ENCODE measurements at regions not wholly inside any gene's neighbourhood (a gene's known extent, or its start where the extent isn't known, plus 50 kb on each side); places are given as distances from the start of the nearest gene placed in this dataset.

- Histone ChIP-seq H3K4me2 (replicated peaks; ENCODE audit: extremely low read depth, low read length, poor library complexity, severe bottlenecking) (no peak overlapping the region), H2AFZ (ENCODE audit: insufficient read depth, low read depth, low read length, poor library complexity, severe bottlenecking) (no peak overlapping the region), H3K9me3 (replicated peaks in 1 of 2; ENCODE audit: control insufficient read depth in 1 of 2, insufficient read depth in 1 of 2, low read length in 2 of 2) (peaks cover 5 to 7% of the 10 kb centered on the region in 2 donors), H3K79me2 (ENCODE audit: insufficient read depth, low read length) (no peaks in the 10 kb centered on the region), H3K4me3 (replicated peaks in 1 of 3; ENCODE audit: low read depth in 2 of 3, low read length in 3 of 3) (no peak overlapping the region), H4K20me1 (ENCODE audit: insufficient read depth, low read length) (no peaks in the 10 kb centered on the region), H3K9ac (ENCODE audit: insufficient read depth, low read length, poor library complexity, severe bottlenecking) (no peak overlapping the region), H3K27me3 (ENCODE audit: control insufficient read depth in 2 of 2, insufficient read depth in 2 of 2, low read length in 2 of 2) (no peaks in the 10 kb centered on the region), H3K27ac (ENCODE audit: low read depth in 1 of 2, low read length in 2 of 2) (no peak overlapping the region), H3K4me1 (ENCODE audit: control insufficient read depth in 1 of 2, insufficient read depth in 2 of 2, low read length in 2 of 2) (no peaks in the 10 kb centered on the region), H3K36me3 (replicated peaks in 1 of 2; ENCODE audit: control insufficient read depth in 1 of 2, insufficient read depth in 2 of 2, low read length in 2 of 2) (no peaks in the 10 kb centered on the region)
- no peak for DNase-seq
- TF ChIP-seq CTCF (IDR thresholded peaks at IDR 0.05), result no peak
- no CpG with 5 or more reads among the region's 2 CpGs for WGBS (ENCODE audit: insufficient coverage)
- H3K4me1 Mint-ChIP-seq, result no peaks in the 10 kb centered on the region
- H3K27ac Mint-ChIP-seq, result no peak overlapping the region
- intact Hi-C loops (cut with micrococcal nuclease), result no loop called here
- H3K27me3 Mint-ChIP-seq (ENCODE audit: low read depth in 3 of 3), result no peaks in the 10 kb centered on the region
- H3K36me3 Mint-ChIP-seq, result no peaks in the 10 kb centered on the region
- no peak overlapping the region for H3K4me3 Mint-ChIP-seq
- peaks cover 0 to 13% (median 6%) of the 10 kb centered on the region in 7 donors for H3K9me3 Mint-ChIP-seq
Measured at GRCh38 chr2:184993746-184994145, 395.4 kb downstream of the ZNF804A start.

- H3K27ac ChIP-seq (ENCODE audit: low read depth in 1 of 2, low read length in 2 of 2), result no peak overlapping the region
- no peak for TF ChIP-seq CTCF (IDR thresholded peaks at IDR 0.05)
- H2AFZ ChIP-seq (ENCODE audit: insufficient read depth, low read depth, low read length, poor library complexity, severe bottlenecking), result no peak overlapping the region
- H3K4me1 ChIP-seq (ENCODE audit: control insufficient read depth in 1 of 2, insufficient read depth in 2 of 2, low read length in 2 of 2), result no peaks in the 10 kb centered on the region
- no peak overlapping the region for H3K4me3 Mint-ChIP-seq
- no peak for DNase-seq
- H3K36me3 Mint-ChIP-seq, result no peaks in the 10 kb centered on the region
- peaks cover 13 to 30% of the 10 kb centered on the region in 2 donors for H3K9me3 ChIP-seq (replicated peaks in 1 of 2; ENCODE audit: control insufficient read depth in 1 of 2, insufficient read depth in 1 of 2, low read length in 2 of 2)
- intact Hi-C loops (cut with micrococcal nuclease), result no loop called here
- H3K4me3 ChIP-seq (replicated peaks in 1 of 3; ENCODE audit: low read depth in 2 of 3, low read length in 3 of 3), result no peak overlapping the region
- WGBS (ENCODE audit: insufficient coverage), result 75% methylated on average over 4 of the region's 4 CpGs
- H3K9me3 Mint-ChIP-seq, result peaks cover 2 to 18% (median 13%) of the 10 kb centered on the region in 7 donors
- no peaks in the 10 kb centered on the region for H3K4me1 Mint-ChIP-seq
- no peaks in the 10 kb centered on the region for H4K20me1 ChIP-seq (ENCODE audit: insufficient read depth, low read length)
- no peaks in the 10 kb centered on the region for H3K27me3 ChIP-seq (ENCODE audit: control insufficient read depth in 2 of 2, insufficient read depth in 2 of 2, low read length in 2 of 2)
- H3K79me2 ChIP-seq (ENCODE audit: insufficient read depth, low read length), result no peaks in the 10 kb centered on the region
- no peak overlapping the region for H3K4me2 ChIP-seq (replicated peaks; ENCODE audit: extremely low read depth, low read length, poor library complexity, severe bottlenecking)
- no peaks in the 10 kb centered on the region for H3K27me3 Mint-ChIP-seq (ENCODE audit: low read depth in 3 of 3)
- H3K27ac Mint-ChIP-seq, result no peak overlapping the region
- no peak overlapping the region for H3K9ac ChIP-seq (ENCODE audit: insufficient read depth, low read length, poor library complexity, severe bottlenecking)
- no peaks in the 10 kb centered on the region for H3K36me3 ChIP-seq (replicated peaks in 1 of 2; ENCODE audit: control insufficient read depth in 1 of 2, insufficient read depth in 2 of 2, low read length in 2 of 2)
Measured at GRCh38 chr2:185006481-185006880, 408.2 kb downstream of the ZNF804A start.
